ENCODE measurements at regions not wholly inside any gene's neighbourhood (a gene's known extent, or its start where the extent isn't known, plus 50 kb on each side); places are given as distances from the start of the nearest gene placed in this dataset.
A peak's percentile ranks its signal among the peaks of the same experiment; 100 is the strongest.

DNA sequence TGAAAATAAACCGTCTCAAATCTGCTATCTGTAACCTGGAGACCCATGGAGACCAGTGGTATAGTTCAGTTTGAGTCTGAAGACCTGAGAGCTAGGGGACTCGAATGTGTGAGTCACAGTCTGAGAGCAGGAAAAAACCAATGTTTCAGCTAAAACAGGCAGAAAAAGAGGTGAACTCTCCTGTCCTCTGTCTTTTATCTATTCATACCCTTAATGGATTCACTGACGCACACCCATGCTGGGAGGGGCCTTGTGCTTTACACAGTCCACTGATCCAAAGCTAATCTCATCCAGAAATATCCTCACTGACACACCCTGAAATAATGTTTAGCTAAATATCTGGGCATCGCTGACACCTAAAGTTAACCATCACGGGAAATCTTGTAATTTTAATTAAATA lies 297.9 kb downstream of the GPM6A start:
- TF ChIP-seq, protein P1, sequence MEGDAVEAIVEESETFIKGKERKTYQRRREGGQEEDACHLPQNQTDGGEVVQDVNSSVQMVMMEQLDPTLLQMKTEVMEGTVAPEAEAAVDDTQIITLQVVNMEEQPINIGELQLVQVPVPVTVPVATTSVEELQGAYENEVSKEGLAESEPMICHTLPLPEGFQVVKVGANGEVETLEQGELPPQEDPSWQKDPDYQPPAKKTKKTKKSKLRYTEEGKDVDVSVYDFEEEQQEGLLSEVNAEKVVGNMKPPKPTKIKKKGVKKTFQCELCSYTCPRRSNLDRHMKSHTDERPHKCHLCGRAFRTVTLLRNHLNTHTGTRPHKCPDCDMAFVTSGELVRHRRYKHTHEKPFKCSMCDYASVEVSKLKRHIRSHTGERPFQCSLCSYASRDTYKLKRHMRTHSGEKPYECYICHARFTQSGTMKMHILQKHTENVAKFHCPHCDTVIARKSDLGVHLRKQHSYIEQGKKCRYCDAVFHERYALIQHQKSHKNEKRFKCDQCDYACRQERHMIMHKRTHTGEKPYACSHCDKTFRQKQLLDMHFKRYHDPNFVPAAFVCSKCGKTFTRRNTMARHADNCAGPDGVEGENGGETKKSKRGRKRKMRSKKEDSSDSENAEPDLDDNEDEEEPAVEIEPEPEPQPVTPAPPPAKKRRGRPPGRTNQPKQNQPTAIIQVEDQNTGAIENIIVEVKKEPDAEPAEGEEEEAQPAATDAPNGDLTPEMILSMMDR (IDR thresholded peaks at IDR 0.05; ENCODE audit: low read depth, low read length): no peak
- DNase-seq (ENCODE audit: low read depth, low spot score): no peak
- in situ Hi-C loops (cut with HindIII; ENCODE audit: low sequenced_read_pairs): no loop called here

DNA sequence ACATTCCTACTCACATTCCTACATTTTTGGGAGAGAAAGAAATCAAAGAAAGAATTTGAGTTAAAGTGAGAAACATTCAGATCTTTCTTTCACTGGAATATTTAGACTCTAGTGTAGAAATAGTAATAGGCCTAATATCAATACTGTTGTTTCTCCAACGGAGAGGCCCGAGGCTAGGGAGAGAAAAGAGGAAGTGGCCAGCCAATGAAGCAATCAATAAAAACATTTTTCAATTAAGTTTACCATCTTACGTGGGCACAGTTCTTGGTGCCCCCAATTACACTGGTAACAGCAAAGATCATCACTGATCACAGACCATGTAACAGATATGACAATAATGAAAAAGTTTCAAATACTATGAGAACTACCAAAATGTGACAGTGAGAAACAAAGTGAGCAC lies 281.4 kb downstream of the GPM6A start:
- no peak overlapping the region for H3K4me3 ChIP-seq (ENCODE audit: low read depth, low read length)
- in situ Hi-C loops (cut with HindIII; ENCODE audit: low sequenced_read_pairs): no loop called here
- no peak for DNase-seq (ENCODE audit: low read depth, low spot score)
- TF ChIP-seq, protein P1 (IDR thresholded peaks at IDR 0.05; ENCODE audit: low read depth, low read length): no peak

More for the DNA sequence above, 297.9 kb downstream of the GPM6A start:
- no peak overlapping the region for H3K4me3 ChIP-seq (ENCODE audit: low read depth, low read length)

DNA sequence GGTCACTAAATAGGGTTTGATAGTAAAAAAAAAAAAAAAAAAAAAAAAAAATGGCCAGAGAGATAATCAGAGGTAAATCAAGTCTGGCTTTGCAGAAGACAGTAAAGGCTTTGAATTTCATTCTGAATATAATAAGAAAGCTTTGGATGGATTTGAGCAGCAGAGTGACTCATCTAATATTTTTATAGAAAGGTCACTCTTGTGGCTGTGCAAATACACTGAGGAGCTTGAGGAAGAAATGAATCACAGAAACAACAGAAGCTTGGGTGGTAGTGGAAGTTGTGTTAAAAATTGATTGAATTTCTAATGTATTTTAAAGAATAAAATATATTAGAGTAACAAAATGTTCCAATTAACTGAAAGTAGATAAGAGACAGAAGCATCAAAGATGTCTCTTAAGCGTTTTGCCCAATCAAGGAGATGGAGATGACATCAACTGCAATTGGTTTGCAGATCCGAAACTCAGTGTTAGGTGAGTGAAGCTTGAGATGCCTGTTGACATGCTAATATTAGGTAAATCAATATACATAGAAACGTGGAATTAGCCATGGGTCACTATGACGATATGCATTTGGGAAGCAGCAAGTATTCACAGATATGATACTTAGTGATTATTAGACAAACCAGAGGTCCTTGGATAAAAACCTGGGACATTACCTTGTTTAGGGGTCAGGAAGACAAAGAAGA lies 280.5 kb downstream of the GPM6A start:
- in situ Hi-C loops (cut with HindIII; ENCODE audit: low sequenced_read_pairs): no loop called here
- TF ChIP-seq, protein P1 (IDR thresholded peaks at IDR 0.05; ENCODE audit: low read depth, low read length): no peak
- no peak overlapping the region for H3K4me3 ChIP-seq (ENCODE audit: low read depth, low read length)
- peak; percentile 91 for DNase-seq (ENCODE audit: low read depth, low spot score)

DNA sequence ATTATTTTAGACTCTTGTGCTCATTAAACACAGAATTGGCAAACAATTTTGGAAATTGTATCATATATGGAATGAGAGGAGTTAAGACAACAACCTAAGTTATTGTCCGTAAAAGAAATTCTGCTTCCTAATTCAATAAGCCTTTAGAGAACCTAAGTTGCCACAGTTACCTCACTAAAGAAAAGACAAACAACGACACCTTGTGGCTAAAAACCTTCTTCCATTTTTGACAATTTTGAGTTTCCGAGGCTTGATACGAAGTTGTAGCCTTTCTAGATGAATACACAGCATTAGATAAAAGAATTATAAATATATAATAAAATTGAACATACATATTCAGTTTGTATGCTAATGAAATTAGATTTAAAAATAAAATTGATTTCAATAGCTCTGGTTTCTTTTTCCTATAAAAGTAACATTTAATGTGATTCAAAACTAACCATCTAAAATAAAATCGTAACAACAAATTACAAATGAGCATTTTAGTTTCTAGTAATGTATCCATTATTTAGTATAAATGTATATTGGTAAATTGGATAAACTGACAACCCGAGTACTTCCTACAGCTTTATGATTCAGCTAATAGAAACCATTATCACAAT lies 275.1 kb downstream of the GPM6A start:
- H3K4me3 ChIP-seq (ENCODE audit: low read depth, low read length): no peak overlapping the region
- peak; percentile 86 for DNase-seq (ENCODE audit: low read depth, low spot score)
- TF ChIP-seq, protein P1 (IDR thresholded peaks at IDR 0.05; ENCODE audit: low read depth, low read length): peak; percentile 44
- in situ Hi-C loops (cut with HindIII; ENCODE audit: low sequenced_read_pairs): no loop called here

DNA sequence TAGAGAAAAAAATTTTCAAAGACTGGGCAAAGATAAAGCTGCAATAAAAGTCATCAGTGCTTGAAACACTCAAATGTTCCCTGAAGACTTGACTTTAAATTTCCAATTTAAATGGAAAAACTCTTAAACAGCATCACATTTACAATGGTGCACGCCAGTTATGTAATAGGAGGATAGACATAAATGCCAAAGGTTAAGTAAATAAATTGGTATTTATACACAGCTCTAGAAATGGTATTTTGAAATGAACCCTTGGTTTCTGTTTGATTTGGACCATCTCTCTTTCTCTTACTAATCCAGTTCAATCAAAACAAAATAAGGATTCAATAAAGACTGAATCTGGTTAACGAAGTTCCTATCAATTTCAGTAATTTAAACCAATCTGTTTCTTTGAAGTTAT lies 272.6 kb downstream of the GPM6A start:
- DNase-seq (ENCODE audit: low read depth, low spot score): no peak
- no peak overlapping the region for H3K4me3 ChIP-seq (ENCODE audit: low read depth, low read length)
- TF ChIP-seq, protein P1 (IDR thresholded peaks at IDR 0.05; ENCODE audit: low read depth, low read length): no peak
- in situ Hi-C loops (cut with HindIII; ENCODE audit: low sequenced_read_pairs): no loop called here

DNA sequence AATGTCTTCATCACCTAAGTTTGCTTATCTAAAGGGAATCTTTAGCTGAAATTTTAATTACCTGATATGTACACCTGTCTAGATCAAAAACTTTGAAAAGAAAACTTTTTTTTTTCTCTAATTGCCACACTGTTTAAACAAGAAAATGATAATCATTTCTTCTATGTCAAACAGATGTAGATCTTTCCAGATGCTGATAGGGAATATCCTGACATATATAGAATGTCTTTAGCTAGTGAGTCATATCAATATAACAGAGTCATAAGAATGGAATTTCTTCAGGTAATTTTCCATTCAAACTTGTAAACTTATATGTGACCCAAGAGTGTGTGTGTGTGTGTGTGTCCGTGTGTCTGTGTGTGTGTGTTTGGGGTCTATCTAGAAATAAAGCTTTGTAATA lies 271.9 kb downstream of the GPM6A start:
- no peak for DNase-seq (ENCODE audit: low read depth, low spot score)
- TF ChIP-seq, protein P1 (IDR thresholded peaks at IDR 0.05; ENCODE audit: low read depth, low read length): no peak
- H3K4me3 ChIP-seq (ENCODE audit: low read depth, low read length): no peak overlapping the region
- in situ Hi-C loops (cut with HindIII; ENCODE audit: low sequenced_read_pairs): no loop called here
